IMR-90 (cell line): ENCODE measurements at regions not wholly inside any gene's neighbourhood (a gene's known extent, or its start where the extent isn't known, plus 50 kb on each side); places are given as distances from the start of the nearest gene placed in this dataset.

Experiments used
- ATAC-seq: fragments of 200-7000 bp; cut with Tn5 transposase; 2 replicates; pipeline ENCODE4 v1.9.1; 2020; ENCODE audit warnings: low read depth, mild to moderate bottlenecking, moderate library complexity
- BruUV-seq: library from RNA; stranded (reverse); fragments of 400-500 nt; replicated peaks from 2 replicates; lab custom pipeline; 2021; lab: Mats Ljungman, UMichigan
- CTCF ChIA-PET: fragments of 300-600 bp; formaldehyde crosslinking; extraction: SDS; loops from one replicate; lab custom pipeline; 2021; ENCODE audit warnings: antibody characterized with exemption; lab: Yijun Ruan, JAX
- POLR2A ChIA-PET: fragments of 300-600 bp; sonication (Branson Sonifier 250); formaldehyde crosslinking; loops from one replicate; lab custom pipeline; 2022; ENCODE audit warnings: antibody characterized with exemption; ENCODE audit not compliant: unreplicated experiment; lab: Charles Lee
- DNase-seq: peaks from one replicate; pipeline ENCODE4 v3.0.0; 2013
- H2AFZ ChIP-seq: replicated peaks from 2 replicates; pipeline ENCODE3; 2013; ENCODE audit warnings: low read length, mild to moderate bottlenecking; ENCODE audit not compliant: poor library complexity
- H2AK5ac ChIP-seq: 2 replicates; pipeline ENCODE4 v1.6.1; 2013; ENCODE audit warnings: low read depth, low read length, inconsistent platforms
- H2AK9ac ChIP-seq: replicated peaks from 2 replicates; pipeline ENCODE3; 2013; ENCODE audit warnings: mild to moderate bottlenecking, low read depth, low read length, moderate library complexity; ENCODE audit not compliant: poor library complexity
- H2BK120ac ChIP-seq: 2 replicates; pipeline ENCODE4 v1.6.1; 2013; ENCODE audit warnings: low read depth, low read length, inconsistent platforms
- H2BK15ac ChIP-seq: 3 replicates; pipeline ENCODE4 v1.6.1; 2013; ENCODE audit warnings: low read depth, low read length, inconsistent platforms
- H2BK20ac ChIP-seq: 2 replicates; pipeline ENCODE4 v1.6.1; 2013; ENCODE audit warnings: low read depth, mild to moderate bottlenecking, inconsistent platforms, low read length, moderate library complexity
- H2BK5ac ChIP-seq: 2 replicates; pipeline ENCODE4 v1.6.1; 2013; ENCODE audit warnings: mild to moderate bottlenecking, low read depth, low read length, inconsistent platforms; ENCODE audit not compliant: poor library complexity, severe bottlenecking
- H3K14ac ChIP-seq: replicated peaks from 2 replicates; pipeline ENCODE4 v1.6.1; 2013; ENCODE audit warnings: low read depth, low read length, inconsistent platforms
- H3K18ac ChIP-seq: 2 replicates; pipeline ENCODE4 v1.6.1; 2013; ENCODE audit warnings: low read depth, low read length, control low read depth
- H3K23ac ChIP-seq: 2 replicates; pipeline ENCODE4 v1.6.1; 2013; ENCODE audit warnings: low read depth, low read length, inconsistent platforms
- H3K27ac ChIP-seq: 2 replicates; pipeline ENCODE4 v1.5.1; 2013; ENCODE audit warnings: mild to moderate bottlenecking, control low read depth, low read length; ENCODE audit not compliant: insufficient read depth
- H3K27me3 ChIP-seq: 2 replicates; pipeline ENCODE4 v1.6.1; 2013; ENCODE audit warnings: low read length; ENCODE audit not compliant: control insufficient read depth, insufficient read depth
- H3K36me3 ChIP-seq: 2 replicates; pipeline ENCODE4 v1.6.1; 2013; ENCODE audit warnings: low read length, mixed read lengths; ENCODE audit not compliant: control insufficient read depth, insufficient read depth
- H3K4ac ChIP-seq: 2 replicates; pipeline ENCODE4 v1.6.1; 2013; ENCODE audit warnings: low read depth, low read length, inconsistent platforms
- H3K4me1 ChIP-seq: 2 replicates; pipeline ENCODE4 v1.6.1; 2013; ENCODE audit warnings: low read length, mixed read lengths; ENCODE audit not compliant: control insufficient read depth, insufficient read depth
- H3K4me2 ChIP-seq: 2 replicates; pipeline ENCODE4 v1.6.1; 2013; ENCODE audit warnings: low read depth, mild to moderate bottlenecking, control low read depth, low read length, moderate library complexity
- H3K4me3 ChIP-seq: 2 replicates; pipeline ENCODE4 v1.5.1; 2013; ENCODE audit warnings: low read depth, mild to moderate bottlenecking, control low read depth, low read length, moderate library complexity; ENCODE audit not compliant: insufficient read depth
- H3K56ac ChIP-seq: 2 replicates; pipeline ENCODE4 v1.6.1; 2013; ENCODE audit warnings: low read length, inconsistent platforms; ENCODE audit not compliant: insufficient read depth; ENCODE audit errors: extremely low read depth
- H3K79me1 ChIP-seq, 2 experiments: 2 replicates each; pipeline ENCODE4 v1.6.1; 2013; ENCODE audit warnings: low read length in 2 of 2, inconsistent platforms in 1 of 2, low read depth in 1 of 2
- H3K9ac ChIP-seq: 2 replicates; pipeline ENCODE4 v1.6.1; 2013; ENCODE audit warnings: low read depth, low read length, control low read depth
- H3K9me1 ChIP-seq: 2 replicates; pipeline ENCODE4 v1.6.1; 2013; ENCODE audit warnings: low read length, inconsistent platforms; ENCODE audit not compliant: insufficient read depth
- H3K9me3 ChIP-seq: 2 replicates; pipeline ENCODE4 v1.6.1; 2013; ENCODE audit warnings: low read length; ENCODE audit not compliant: control insufficient read depth, insufficient read depth
- H4K20me1 ChIP-seq: 2 replicates; pipeline ENCODE4 v1.6.1; 2013; ENCODE audit warnings: low read length, inconsistent platforms; ENCODE audit not compliant: insufficient read depth
- H4K5ac ChIP-seq: 2 replicates; pipeline ENCODE4 v1.6.1; 2013; ENCODE audit warnings: mild to moderate bottlenecking, low read depth, low read length, control low read depth
- H4K8ac ChIP-seq, 2 experiments: 2 replicates each; pipeline ENCODE4 v1.6.1; 2013; ENCODE audit warnings: low read depth in 2 of 2, low read length in 2 of 2, control low read depth in 1 of 2, inconsistent platforms in 1 of 2
- H4K91ac ChIP-seq: 2 replicates; pipeline ENCODE4 v1.6.1; 2013; ENCODE audit warnings: low read depth, low read length, inconsistent platforms; ENCODE audit not compliant: insufficient read depth
- CTCF ChIP-seq: conservative IDR thresholded peaks from 2 replicates; pipeline ENCODE4 v1.5.1; 2012; ENCODE audit warnings: mild to moderate bottlenecking, low read depth, low read length, improper control_type of control experiment
- MAFK ChIP-seq: IDR thresholded peaks from 2 replicates; pipeline ENCODE4 v1.6.1; 2012; ENCODE audit warnings: low read depth, low read length, improper control_type of control experiment
- MAZ ChIP-seq: IDR thresholded peaks from 2 replicates; pipeline ENCODE4 v1.6.1; 2012; ENCODE audit warnings: low read depth, mild to moderate bottlenecking, low read length, improper control_type of control experiment, moderate library complexity, borderline replicate concordance
- NFE2L2 ChIP-seq: fragments of 150-350 bp; IDR thresholded peaks from 2 replicates; pipeline ENCODE4 v1.6.1; 2016; ENCODE audit warnings: low read depth, mild to moderate bottlenecking, low read length
- WGBS, 2 experiments: methylation state at CpG; one replicate each; pipeline versions ENCODE4 v1.1.5 to v1.1.7; 2013; ENCODE audit warnings: missing lambda C conversion rate in 2 of 2; ENCODE audit not compliant: insufficient read length in 1 of 2; ENCODE audit errors: extremely low coverage in 2 of 2; 5-methylcytosine and 5-hydroxymethylcytosine counted together
- dilution Hi-C: fragments of 300-500 bp; cut with HindIII; formaldehyde crosslinking; loops from one replicate; pipeline ENCODE4 v1.14.3; 2018; ENCODE audit warnings: low sequenced_read_pairs; ENCODE audit not compliant: unreplicated experiment
- in situ Hi-C: fragments of 300-500 bp; cut with MboI; formaldehyde crosslinking; loops from 3 replicates; pipeline ENCODE4 v1.14.3; 2019; ENCODE audit warnings: low sequenced_read_pairs, inconsistent platforms, mixed read lengths
- intact Hi-C: fragments of 100-400 bp; cut with micrococcal nuclease; formaldehyde crosslinking; loops from 2 replicates; pipeline ENCODE4 v1.10.0; 2022

GRCh38 chr13:32961724-32962123 is 54.5 kb upstream of the KL start:
- H3K4me3 ChIP-seq, result no peak overlapping the region
- no peak overlapping the region for H3K9ac ChIP-seq
- ChIA-PET CTCF (no interaction called here), POLR2A (no interaction called here)
- intact Hi-C loops (no loop called here), dilution Hi-C loops (no loop called here), in situ Hi-C loops (no loop called here)
- H3K14ac ChIP-seq, result no peak overlapping the region
- H2BK120ac ChIP-seq, result no peak overlapping the region
- no peaks in the 10 kb centered on the region for H3K9me1 ChIP-seq
- H3K27ac ChIP-seq, result no peak overlapping the region
- no peak overlapping the region for H2BK5ac ChIP-seq
- no peaks in the 10 kb centered on the region for H3K79me1 ChIP-seq
- H3K18ac ChIP-seq, result no peak overlapping the region
- no TSS peak for BruUV-seq
- H2BK15ac ChIP-seq, result no peak overlapping the region
- H3K4me1 ChIP-seq, result no peaks in the 10 kb centered on the region
- ATAC-seq (no peak), DNase-seq (no peak)
- no peak overlapping the region for H3K23ac ChIP-seq
- no peak overlapping the region for H4K91ac ChIP-seq
- WGBS, 2 experiments, result no CpG with 5 or more reads among the region's 1 CpG
- no peak overlapping the region for H2AK9ac ChIP-seq
- no peak overlapping the region for H2BK20ac ChIP-seq
- no peak overlapping the region for H4K8ac ChIP-seq
- no peaks in the 10 kb centered on the region for H3K9me3 ChIP-seq
- H3K36me3 ChIP-seq, result no peaks in the 10 kb centered on the region
- H4K5ac ChIP-seq, result no peak overlapping the region
- no peak overlapping the region for H3K4me2 ChIP-seq
- no peak overlapping the region for H2AFZ ChIP-seq
- H3K27me3 ChIP-seq, result peaks cover 13% of the 10 kb centered on the region
- no peak overlapping the region for H3K4ac ChIP-seq
- TF ChIP-seq CTCF (no peak), MAZ (no peak), MAFK (no peak), NFE2L2 (no peak)
- H4K20me1 ChIP-seq, result no peaks in the 10 kb centered on the region
- no peak overlapping the region for H2AK5ac ChIP-seq
- no peak overlapping the region for H3K56ac ChIP-seq
